Subcutaneous abdominal adipose tissue (tissue), 5 donors: ENCODE measurements at regions not wholly inside any gene's neighbourhood (a gene's known extent, or its start where the extent isn't known, plus 50 kb on each side); places are given as distances from the start of the nearest gene placed in this dataset.

Experiments used
- H3K27ac ChIP-seq: one replicate; pipeline ENCODE4 v1.7.0; 2013; ENCODE audit warnings: low read depth, mild to moderate bottlenecking, inconsistent platforms, low read length, moderate library complexity
- H3K27me3 ChIP-seq, 5 donors: one replicate each; pipeline ENCODE4 v1.7.0; 2013; ENCODE audit warnings: low read length in 5 of 5, inconsistent platforms in 1 of 5; ENCODE audit not compliant: control insufficient read depth in 5 of 5, insufficient read depth in 4 of 5
- H3K36me3 ChIP-seq, 5 donors: one replicate each; pipeline ENCODE4 v1.7.0; 2013; ENCODE audit warnings: low read length in 5 of 5; ENCODE audit not compliant: control insufficient read depth in 5 of 5, insufficient read depth in 5 of 5
- H3K4me1 ChIP-seq, 5 donors: one replicate each; pipeline ENCODE4 v1.7.0; 2013; ENCODE audit warnings: low read length in 5 of 5, mild to moderate bottlenecking in 3 of 5, moderate library complexity in 1 of 5; ENCODE audit not compliant: control insufficient read depth in 5 of 5, insufficient read depth in 5 of 5
- H3K4me3 ChIP-seq, 5 donors: one replicate each; pipeline ENCODE4 v1.7.0; 2013; ENCODE audit warnings: low read length in 5 of 5, low read depth in 1 of 5
- H3K9ac ChIP-seq, 5 donors: one replicate each; pipeline ENCODE4 v1.7.0; 2013; ENCODE audit warnings: low read length in 5 of 5, mild to moderate bottlenecking in 4 of 5, moderate library complexity in 3 of 5
- H3K9me3 ChIP-seq, 5 donors: one replicate each; pipeline ENCODE4 v1.7.0; 2013; ENCODE audit warnings: low read length in 5 of 5; ENCODE audit not compliant: control insufficient read depth in 5 of 5
- donor health status: healthy.
- donor health status: healthy.
- donor health status: healthy.
- donor health status: healthy.
- donor health status: healthy.

DNA sequence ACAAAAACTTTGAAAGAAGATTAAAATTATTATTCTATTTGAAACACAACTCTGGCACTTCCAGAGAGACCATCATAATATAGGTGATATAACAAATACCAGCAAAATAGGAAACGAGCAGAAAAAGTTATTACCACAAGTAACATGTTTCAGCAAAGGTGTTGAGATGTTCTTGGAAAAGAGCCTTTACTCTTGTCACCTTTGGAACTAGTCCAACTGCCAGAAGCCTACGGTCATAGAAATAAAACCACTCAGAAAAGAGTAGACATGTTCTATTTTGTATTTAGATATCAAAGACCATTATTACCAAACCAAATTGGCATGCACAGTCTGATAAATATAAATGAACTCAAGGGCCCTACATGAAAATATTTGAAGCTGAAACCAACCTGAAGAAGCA is 145.0 kb upstream of the DMAC1 start:
- Histone ChIP-seq H3K36me3 (no peaks in the 10 kb centered on the region), H3K27ac (no peak overlapping the region), H3K9me3 (peaks cover 0 to 6% (median 5%) of the 10 kb centered on the region in 5 donors), H3K9ac (no peak overlapping the region), H3K4me3 (no peak overlapping the region), H3K27me3 (no peaks in the 10 kb centered on the region), H3K4me1 (no peaks in the 10 kb centered on the region)

DNA sequence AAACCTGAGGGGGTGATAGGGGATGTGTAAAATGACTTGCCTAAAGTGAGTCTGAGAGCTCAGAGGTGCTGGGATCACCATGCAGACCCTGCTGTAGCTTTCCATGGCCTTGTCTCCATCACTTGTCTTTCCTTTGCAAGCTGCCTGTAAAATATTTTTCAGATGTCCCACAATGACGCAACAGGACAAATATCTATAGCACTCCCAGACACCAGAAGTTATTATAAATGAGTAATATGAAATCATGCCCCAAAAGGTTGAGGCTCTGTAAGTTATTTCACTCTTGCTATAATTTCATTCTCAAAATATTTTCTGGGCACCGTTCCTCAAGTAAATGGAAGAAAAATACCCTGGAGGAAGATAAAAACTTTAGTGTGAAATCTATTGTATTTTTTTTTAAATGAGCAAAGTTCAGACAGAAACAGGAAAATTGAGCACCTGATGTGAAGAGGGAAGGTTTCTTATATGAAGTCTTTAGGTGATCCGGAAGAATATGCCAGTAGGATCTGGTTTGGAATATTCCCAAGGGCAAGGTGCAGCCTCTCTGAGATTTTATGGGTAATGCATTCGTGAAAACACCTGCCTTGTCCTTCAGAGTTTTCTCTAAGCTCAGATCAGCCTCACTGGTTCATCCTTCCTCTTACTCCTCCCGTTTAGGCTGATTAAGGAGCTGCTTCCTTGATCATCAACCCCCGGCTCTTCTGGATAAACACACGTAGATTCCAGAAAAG is 138.3 kb upstream of the DMAC1 start:
- Histone ChIP-seq H3K4me1 (peaks cover 0 to 4% (median 2%) of the 10 kb centered on the region in 5 donors), H3K36me3 (no peaks in the 10 kb centered on the region), H3K9me3 (peaks cover 0 to 10% (median 5%) of the 10 kb centered on the region in 5 donors), H3K27me3 (no peaks in the 10 kb centered on the region), H3K4me3 (no peak overlapping the region), H3K27ac (no peak overlapping the region), H3K9ac (no peak overlapping the region)

DNA sequence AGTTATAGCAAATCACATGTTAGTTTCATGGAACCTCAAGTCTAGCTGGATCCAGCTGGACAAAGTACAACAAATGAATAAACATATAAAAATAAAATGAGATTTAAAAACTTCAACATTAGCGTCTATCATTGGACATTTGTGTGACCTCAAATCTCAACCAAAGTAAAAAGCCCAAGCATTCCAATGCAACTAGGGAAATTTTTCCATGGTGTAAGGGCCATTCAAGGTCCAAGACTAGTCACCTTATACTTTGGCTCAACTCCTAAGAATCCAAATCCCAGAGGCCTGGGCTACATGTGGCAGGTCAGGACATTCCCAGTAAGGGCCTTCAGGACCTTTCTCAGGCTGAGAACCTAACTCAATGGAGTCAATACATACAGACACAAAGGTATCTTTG is 137.4 kb upstream of the DMAC1 start:
- no peaks in the 10 kb centered on the region for H3K27me3 ChIP-seq
- H3K4me3 ChIP-seq = no peak overlapping the region
- peaks cover 0 to 4% (median 2%) of the 10 kb centered on the region in 5 donors for H3K4me1 ChIP-seq
- peaks cover 0 to 10% (median 5%) of the 10 kb centered on the region in 5 donors for H3K9me3 ChIP-seq
- no peak overlapping the region for H3K27ac ChIP-seq
- H3K9ac ChIP-seq = no peak overlapping the region
- H3K36me3 ChIP-seq = no peaks in the 10 kb centered on the region

DNA sequence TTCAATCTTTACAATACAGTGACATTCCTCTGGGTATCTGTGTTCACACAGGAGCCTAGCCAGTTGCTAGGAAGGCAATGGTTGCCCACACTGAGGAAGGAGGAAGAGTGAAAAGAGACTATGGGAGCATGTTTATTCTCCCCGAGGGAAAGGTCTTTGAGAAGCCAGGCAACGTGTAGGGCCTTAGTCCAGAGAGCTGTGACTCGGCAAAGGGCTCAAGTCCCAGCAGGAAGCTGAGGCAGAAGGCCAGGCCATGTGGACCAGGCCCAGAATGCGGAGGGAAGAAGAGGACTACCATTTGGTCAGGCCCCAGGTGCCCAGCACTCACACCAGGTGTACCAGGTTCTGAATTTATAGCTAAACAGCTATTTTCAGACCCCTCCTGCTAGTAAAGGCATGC is 136.6 kb upstream of the DMAC1 start:
- no peak overlapping the region for H3K27ac ChIP-seq
- H3K4me3 ChIP-seq = no peak overlapping the region

DNA sequence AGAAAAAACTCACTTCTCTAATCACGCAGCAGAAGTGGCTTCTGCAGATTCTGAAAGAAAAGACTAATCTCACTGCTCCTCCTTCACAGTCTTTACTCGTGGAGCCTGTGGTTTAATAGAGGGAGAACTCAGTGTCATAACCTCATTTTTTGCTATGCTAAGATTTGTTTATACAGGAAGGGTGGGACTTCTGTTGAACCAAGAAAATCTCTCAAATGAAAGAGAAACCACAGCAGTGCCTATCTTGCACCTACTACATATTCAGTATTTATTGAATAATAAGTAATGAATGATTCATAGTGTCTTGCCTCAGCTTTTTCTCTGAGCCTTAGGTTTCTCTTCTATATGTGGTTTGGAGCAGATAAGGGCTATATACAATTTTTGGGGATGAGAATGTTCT is 136.1 kb upstream of the DMAC1 start:
- Histone ChIP-seq H3K27ac (no peak overlapping the region), H3K4me3 (no peak overlapping the region), H3K4me1 (peaks cover 0 to 4% (median 2%) of the 10 kb centered on the region in 5 donors), H3K27me3 (no peaks in the 10 kb centered on the region), H3K9ac (no peak overlapping the region), H3K36me3 (no peaks in the 10 kb centered on the region), H3K9me3 (peaks cover 0 to 10% (median 5%) of the 10 kb centered on the region in 5 donors)

More for the DNA sequence above, 136.6 kb upstream of the DMAC1 start:
- H3K9ac ChIP-seq = no peak overlapping the region
- peaks cover 0 to 4% (median 2%) of the 10 kb centered on the region in 5 donors for H3K4me1 ChIP-seq
- no peaks in the 10 kb centered on the region for H3K36me3 ChIP-seq
- peaks cover 0 to 10% (median 5%) of the 10 kb centered on the region in 5 donors for H3K9me3 ChIP-seq
- H3K27me3 ChIP-seq = no peaks in the 10 kb centered on the region

DNA sequence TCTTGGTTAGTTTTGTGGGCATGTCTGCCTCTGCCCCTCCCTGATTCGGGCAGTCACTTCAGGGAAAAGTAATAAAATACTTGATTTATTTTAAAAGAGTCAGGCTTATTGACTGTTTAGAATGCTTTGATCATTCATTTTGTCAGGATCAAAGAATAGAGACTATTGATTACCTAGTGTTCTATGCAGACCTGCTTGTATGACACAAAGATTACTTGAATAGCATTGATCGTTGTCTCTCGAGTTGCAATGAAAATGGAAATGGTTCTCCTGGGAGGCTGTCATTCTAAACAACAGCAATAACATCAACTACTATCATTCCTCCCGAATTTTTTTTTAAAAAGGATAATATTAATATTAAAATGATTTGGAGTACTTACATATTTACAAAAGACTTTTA is 133.2 kb upstream of the DMAC1 start:
- Histone ChIP-seq H3K36me3 (no peaks in the 10 kb centered on the region), H3K27ac (no peak overlapping the region), H3K4me1 (peaks cover 0 to 4% (median 2%) of the 10 kb centered on the region in 5 donors), H3K9ac (no peak overlapping the region), H3K4me3 (no peak overlapping the region), H3K9me3 (no peaks in the 10 kb centered on the region), H3K27me3 (no peaks in the 10 kb centered on the region)

DNA sequence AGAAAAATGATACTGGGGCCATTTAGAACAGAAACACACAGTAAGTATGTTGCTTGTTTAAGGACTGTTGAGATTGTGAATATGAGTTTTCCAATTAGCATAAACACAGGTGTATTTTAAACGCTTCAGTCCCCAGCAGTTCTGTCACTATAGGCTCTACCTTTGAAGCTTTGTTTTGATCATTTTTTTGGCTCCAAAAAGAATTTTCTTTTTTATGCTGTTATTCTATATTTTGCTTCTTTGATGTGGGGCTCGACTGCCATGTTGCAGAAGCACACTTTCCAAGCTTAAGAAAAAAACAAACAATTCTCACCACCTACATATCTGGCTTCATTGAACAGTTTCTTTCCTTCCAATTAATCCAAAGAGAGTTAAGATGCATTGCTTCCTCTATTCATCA is 131.0 kb upstream of the DMAC1 start:
- no peaks in the 10 kb centered on the region for H3K27me3 ChIP-seq
- H3K9me3 ChIP-seq = no peaks in the 10 kb centered on the region
- no peak overlapping the region for H3K27ac ChIP-seq
- no peak overlapping the region for H3K4me3 ChIP-seq
- H3K9ac ChIP-seq = no peak overlapping the region
- H3K36me3 ChIP-seq = no peaks in the 10 kb centered on the region
- H3K4me1 ChIP-seq = no peaks in the 10 kb centered on the region

DNA sequence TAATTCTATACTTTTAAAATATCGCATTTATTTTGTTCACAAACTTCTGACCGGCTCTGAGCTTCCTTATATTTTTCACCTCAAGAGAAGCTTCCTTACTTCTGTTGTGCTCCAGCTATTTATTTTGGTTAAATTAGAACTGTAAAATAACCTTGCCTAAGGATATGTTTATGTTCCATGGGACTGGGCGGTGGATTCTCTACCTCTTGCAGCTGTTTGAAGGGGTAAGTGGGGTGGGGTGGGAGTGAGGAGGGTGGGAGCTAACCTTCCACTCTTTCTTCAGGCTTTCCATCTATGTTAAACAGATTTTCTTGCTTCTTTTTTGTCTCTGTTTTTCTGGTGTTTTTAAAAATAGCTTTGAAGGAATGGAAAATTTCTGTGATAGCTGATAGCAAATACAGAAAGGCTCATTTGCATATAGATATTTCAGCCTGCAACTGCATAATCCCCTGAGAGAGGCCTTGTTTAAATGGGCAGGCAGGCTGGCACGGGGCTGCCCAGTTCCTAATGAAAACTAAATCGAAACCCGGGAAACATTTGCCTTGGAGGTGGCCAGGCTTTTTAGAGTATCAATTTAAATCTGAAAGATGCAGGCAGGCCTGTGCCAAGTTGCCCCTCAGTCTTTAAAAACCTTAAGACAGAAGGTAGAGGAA is 122.1 kb upstream of the DMAC1 start:
- no peak overlapping the region for H3K4me3 ChIP-seq
- H3K9ac ChIP-seq = no peak overlapping the region
- H3K27me3 ChIP-seq = no peaks in the 10 kb centered on the region
- no peaks in the 10 kb centered on the region for H3K9me3 ChIP-seq
- no peaks in the 10 kb centered on the region for H3K36me3 ChIP-seq
- H3K4me1 ChIP-seq = no peaks in the 10 kb centered on the region
- H3K27ac ChIP-seq = no peak overlapping the region

DNA sequence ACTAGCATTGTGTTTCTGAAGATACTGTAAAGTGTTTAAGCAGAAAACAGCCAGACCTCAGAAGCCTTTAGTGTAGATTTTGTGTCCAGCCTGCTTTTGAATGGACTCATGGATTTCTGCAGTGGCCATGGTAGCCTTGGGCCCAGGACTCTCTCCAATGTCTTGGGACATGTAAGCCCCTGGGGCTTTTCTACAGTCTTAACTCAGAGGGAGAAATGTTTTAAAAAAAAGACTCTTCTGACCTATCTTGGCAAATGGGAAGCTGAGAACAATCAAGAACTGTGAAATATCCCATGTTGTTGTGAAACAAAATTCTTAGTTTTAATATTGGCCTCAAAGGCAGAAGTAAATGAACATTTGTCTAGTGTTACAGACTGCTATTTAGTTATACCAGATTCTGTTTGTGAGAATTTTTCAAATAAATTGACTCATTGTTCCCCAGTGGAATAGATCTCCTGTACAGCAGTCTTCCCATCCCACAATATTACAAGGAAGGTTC is 112.5 kb upstream of the DMAC1 start:
- H3K36me3 ChIP-seq = no peaks in the 10 kb centered on the region
- H3K27ac ChIP-seq = no peak overlapping the region
- H3K4me3 ChIP-seq = no peak overlapping the region
- H3K9ac ChIP-seq = no peak overlapping the region
- no peaks in the 10 kb centered on the region for H3K9me3 ChIP-seq
- no peaks in the 10 kb centered on the region for H3K27me3 ChIP-seq
- H3K4me1 ChIP-seq = peaks cover 0 to 10% (median 0%) of the 10 kb centered on the region in 5 donors

DNA sequence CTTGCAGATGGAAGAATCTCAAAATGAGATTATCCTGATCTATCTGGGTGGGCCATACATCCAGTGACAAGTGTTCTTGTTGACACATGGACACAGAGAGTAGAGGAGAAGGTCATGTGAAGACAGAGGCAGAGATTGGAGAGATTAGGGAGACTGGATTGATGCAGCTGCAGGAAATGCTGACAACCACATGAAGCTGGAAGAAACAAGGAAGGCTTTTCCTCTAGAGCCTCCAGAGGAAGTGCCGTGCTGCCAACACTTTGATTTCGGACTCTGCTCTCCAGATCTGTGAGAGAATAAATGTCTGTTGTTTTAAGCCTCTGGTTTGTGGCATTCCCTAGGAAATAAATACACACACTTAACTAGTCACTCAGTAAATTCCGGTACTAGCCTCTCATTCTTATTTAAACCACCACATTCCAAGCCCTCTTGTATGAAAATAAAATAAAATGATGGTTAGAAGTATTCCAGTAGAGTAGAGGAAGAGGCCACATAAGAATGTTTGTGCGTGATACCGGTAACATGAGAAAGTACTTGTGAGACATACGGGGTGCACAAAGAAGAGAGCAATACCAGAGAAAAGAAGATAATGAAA is 110.9 kb upstream of the DMAC1 start:
- Histone ChIP-seq H3K9me3 (no peaks in the 10 kb centered on the region), H3K27me3 (no peaks in the 10 kb centered on the region), H3K4me3 (no peak overlapping the region), H3K9ac (no peak overlapping the region), H3K27ac (no peak overlapping the region), H3K4me1 (peaks cover 0 to 10% (median 0%) of the 10 kb centered on the region in 5 donors), H3K36me3 (no peaks in the 10 kb centered on the region)
